ENCODE measurements at regions not wholly inside any gene's neighbourhood (a gene's known extent, or its start where the extent isn't known, plus 50 kb on each side); places are given as distances from the start of the nearest gene placed in this dataset.

DNA sequence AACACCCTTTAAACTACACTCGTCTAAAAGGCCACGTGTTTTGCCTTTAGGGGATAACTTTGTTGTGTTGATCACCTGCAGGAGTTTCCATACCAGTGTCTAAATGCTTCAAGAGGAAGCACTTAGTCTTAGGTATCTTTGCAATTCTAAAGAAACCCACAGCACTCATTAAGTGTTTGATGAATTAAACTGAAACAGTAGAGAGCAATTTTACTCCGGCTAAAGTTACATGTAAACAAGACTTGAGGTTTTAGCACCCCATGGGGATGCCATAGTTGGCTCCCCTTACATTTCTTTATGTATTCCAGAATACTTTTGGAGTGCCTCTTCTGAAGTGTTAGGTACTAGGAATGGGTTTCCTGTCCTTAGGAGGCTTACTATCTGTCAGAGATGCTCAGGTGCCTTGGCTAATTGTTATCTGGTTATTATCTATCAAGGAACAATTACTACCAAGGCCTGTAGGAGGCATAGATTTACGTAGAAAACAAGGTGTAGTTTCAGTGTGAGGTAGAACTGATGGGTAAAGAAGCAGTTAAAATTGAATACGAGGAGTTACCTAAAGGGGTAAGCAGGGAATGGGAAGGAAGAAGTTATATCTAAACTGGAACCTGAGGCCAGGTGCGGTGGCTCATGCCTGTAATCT is 176.8 kb upstream of the SAMSN1 start:
- DNase-seq (ENCODE audit: low read depth, low spot score), result no peak

DNA sequence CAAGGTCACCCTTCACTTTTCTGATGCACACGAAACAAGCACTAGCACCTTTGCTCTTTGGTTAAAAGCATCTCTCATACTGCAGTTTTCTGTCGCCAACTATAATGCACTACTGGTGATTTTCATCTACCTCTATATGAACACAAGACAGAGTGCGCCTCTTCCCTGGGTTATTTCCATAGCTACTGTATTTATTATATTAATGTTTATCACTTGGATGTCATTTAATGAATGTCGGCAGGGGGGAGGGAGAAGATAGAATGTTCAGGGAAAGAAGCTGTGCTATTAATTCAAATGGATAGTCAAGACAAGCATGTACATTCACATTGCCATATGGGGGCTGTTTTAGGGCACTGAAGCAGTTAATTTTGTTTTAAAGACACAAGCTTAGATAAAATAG is 174.1 kb upstream of the SAMSN1 start:
- no peak for DNase-seq (ENCODE audit: low read depth, low spot score)

DNA sequence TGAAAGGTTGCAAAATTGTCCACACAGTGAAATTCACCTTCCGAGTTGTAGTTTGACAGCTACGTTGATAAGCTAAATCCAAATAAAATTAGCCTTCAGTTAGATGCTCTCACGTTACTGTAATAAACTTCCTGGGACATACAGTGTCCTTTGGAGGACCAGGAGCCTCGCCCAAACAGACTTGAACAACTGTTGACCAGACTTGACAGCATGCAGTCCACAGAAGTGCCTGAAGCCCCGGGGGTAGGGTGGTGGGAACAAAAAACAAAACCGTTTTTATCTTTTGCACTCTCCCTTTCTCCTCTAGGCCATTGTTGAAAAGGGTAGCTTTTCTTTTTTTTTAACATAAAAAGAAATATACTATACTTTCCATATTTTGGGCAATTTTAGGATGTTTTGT is 172.8 kb upstream of the SAMSN1 start:
- DNase-seq (ENCODE audit: low read depth, low spot score), result no peak

DNA sequence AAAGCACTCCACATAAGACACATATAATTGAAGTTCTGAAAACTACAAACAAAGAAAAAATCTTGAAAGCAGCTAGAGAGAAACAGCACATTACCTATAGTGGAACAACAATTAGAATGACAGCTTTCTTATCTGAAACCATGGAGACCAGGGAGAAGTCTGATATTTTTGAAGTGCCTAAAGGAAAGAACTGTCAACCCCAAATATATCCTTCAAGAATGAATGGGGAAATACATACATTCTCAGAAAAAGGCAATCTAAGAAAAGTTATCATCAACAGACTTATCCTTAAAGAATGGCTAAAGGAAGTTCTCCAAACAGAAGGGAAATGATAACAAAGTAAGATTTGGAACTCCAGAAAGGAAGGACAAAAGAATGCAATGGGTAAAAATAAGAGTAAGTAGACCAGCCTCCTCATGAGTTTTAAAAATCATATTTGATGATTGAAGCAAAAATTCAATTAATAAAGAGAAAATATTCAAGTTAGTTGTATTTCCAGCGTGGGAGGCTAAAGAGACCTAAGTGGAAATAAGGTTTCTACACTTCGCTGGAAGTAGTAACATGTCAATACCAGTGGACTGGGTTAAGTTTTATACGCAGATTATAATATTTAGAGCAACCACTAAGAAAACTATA is 170.8 kb upstream of the SAMSN1 start:
- no peak for DNase-seq (ENCODE audit: low read depth, low spot score)

DNA sequence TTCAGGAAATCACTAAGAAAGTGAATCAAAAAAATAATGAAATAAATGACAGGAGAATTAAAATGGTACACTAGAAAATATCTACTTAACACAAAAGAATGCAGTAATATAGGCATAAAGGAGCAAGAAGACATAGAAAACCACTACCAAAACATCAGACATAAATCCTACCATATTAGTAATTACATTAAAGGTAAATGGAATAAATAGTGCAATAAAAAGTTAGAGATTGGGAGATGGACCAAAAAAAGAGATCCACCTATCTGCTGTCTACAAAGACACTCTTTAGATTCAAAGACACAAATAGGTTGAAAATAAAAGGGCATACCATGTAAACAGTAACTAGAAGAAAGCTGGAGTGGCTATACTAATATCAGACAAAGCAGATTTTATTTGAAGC is 167.0 kb upstream of the SAMSN1 start:
- no peak for DNase-seq (ENCODE audit: low read depth, low spot score)

DNA sequence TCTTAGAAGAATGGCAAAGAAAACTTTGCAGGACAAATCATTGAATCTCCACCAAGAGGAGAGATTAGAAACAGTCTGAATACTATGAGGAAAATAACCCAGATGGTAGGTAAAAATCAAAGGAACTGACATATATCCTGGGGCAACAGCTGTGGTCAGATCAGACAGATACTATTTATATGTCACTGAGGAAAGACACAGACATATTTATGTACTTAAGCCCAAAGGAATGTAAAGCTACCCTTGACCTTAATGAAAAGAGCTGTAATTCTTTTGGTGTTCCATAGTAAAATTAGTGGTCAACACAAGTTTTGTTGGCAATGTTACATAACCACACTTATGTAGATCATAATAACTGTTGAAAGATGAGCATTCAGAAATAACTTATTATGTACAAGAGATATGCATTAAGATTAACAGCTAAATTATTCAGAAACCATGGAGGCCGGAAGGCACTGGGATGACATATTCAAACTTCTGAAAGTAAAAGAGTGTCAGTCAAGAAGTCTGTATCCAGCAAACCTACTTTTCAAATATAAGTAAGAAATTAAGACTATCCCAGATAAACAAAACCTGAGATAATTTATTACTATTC is 166.1 kb upstream of the SAMSN1 start:
- DNase-seq (ENCODE audit: low read depth, low spot score), result no peak

DNA sequence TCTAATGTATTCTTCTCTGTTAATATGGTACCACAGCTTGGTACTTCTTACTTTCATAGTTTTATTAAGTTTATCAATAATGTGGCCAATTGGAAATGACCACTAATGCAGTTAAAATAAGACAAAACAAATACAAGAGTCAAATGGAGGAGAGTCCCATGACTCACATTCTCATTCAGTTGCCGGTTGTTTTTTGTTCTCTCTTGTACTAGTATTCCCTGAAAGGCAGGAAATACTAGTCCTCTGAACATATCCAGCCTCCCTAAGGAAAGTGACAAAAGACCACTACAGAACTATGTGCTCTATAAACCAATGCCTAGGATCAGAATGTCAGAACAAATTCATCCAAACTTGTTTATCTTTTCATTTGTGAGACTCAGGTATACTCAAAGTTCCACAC is 165.2 kb upstream of the SAMSN1 start:
- DNase-seq (ENCODE audit: low read depth, low spot score), result no peak

DNA sequence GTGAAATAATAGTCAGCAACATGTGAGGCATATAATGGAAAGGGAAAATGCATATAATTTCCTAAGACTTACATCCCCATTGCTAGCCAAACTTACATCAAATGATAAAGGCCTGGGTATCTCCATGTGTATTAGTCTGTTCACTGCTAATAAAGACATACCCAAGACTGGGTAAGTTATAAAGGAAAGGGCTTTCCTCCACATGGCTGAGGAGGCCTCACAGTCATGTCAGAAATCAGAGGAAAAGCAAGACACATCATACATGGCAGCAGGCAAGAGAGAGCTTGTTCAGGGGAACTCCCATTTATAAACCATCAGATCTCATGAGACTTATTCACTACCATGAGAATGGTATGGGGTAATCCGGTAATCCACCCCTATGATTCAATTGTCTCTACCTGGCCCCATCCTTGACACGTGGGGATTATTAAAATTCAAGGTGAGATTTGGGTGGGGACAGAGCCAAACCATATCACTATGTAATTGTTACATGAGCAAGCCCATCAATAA is 161.5 kb upstream of the SAMSN1 start:
- no peak for DNase-seq (ENCODE audit: low read depth, low spot score)

DNA sequence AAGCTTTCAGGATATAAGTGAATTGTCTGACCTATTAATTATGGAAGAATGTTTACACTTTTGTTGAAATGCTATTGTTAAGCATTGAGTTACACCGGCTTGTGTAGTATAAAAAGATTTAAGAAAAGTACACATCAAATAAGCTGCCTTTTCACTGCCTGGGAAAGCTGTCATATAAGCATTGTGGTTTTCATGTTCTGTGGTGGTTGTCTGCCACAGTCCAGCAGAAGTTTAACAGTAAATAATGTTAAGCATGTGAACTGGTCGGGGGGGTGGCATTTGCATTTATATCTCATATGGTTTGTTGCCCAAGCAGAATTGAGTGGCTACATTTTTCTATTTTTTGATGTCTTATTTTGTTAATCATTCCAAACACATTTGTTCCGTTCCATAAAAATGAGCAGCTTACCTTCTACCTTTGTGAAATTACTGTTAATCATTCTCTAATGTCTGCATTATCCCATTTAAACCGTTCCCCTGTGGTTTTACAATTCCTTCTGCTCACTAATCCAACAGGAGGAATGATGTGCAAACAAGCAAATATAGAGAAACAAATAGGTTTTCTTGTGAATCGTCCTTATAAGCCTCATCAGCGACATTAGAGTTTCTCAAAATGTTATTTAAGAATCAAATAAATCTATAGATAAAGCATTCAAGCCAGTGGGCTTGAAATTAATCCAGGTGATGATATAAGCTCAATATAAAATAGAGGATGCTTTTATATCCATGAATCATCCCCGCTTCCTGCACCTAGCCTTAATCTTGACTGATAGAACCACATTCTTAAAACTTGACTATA is 160.8 kb upstream of the SAMSN1 start:
- no peak for DNase-seq (ENCODE audit: low read depth, low spot score)

DNA sequence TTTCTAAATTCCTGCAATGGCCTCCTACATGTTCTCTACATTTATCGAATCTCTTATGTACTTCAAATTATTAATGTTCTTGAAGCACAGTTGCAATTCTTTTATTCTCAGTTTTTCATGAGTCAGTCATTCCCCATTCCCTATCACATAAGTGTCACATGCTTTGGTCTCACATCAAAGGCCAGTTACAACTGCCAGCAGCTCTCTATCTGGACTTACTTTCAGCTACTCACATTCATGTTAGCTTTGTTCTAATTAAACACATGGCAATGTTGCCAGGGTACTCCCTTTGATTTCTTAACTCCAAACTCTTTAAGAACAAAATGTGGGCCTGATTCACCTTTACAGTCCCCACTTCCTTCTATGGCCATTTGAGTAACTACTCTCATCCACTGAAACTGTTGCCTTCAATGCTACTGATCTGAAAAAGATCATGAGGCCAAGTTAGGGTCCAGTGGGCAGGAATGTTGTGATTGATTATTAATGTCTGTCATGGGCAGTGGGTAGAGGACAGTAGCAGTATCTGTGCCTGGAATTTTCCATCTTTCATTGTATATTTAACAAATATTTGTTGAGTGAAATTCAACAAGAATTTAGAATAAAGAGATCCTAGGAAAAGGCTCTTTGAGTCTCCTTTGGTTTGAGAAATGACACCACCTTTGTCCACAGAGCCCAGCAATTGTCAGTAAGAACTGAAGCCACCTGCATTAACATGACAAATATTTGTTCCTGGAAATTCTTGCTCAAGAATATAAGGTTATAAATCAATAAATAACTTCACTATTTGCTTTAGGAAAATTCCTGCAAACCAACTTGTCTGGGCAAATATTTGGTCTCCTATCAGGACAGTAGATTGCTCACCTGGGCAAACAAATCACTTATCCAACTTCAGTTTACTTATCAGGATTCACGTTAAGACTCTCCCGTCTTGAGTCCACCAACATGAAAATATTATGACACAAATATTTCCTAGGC is 153.6 kb upstream of the SAMSN1 start:
- DNase-seq (ENCODE audit: low read depth, low spot score), result no peak

DNA sequence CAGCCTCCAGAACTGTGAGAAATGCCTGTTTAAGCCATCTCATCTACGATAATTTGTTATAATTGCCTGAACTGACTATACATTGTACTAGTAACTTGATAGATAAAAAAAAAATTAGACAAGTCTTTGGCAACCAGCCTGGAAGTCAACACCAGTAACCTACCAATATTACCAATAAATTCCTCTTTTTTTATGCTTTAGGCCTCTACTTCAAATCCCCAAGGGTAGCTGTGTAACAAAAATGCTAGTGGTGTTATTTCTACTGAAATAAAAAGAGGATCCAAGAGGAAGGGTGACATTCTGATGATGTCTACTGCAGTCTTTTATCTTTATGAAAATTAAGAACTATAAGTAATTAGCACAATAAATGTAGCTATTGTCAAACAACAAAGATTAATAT is 151.7 kb upstream of the SAMSN1 start:
- DNase-seq (ENCODE audit: low read depth, low spot score), result no peak

DNA sequence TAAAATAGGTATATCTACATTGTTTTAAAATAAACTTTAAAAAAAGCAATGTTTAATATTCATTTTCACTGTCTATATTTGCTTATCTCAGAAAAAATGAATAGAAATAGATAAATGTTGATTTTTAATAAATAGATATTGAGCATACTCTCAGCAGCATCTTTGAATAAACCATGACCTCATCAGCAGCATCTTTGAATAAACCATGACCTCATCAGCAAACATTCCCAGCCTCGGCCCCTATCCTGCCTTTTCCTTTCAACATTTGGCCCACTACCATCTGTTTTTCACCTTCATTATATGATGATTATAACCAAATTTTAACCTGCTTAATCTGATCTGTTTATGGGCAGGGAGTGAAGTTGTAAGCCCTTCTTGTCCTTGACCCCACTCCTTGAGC is 148.7 kb upstream of the SAMSN1 start:
- no peak for DNase-seq (ENCODE audit: low read depth, low spot score)

DNA sequence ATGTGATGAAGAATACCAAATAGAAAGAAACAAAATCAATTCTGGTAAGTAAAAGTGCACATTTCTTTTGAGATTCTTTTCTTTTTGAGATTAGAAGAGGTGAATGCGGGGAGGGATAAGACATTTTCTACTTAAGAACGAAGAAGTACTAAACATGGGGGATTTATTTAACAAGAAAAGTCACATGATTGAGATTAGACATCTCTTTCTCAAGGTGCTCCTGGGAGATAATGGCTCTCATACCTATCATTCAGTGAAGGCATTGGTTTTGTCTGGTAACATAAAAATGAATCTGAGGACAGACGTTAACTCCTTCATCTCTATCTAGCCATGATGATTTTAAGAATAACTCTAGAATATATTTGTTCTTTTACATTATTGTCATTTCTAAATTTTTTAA is 147.9 kb upstream of the SAMSN1 start:
- no peak for DNase-seq (ENCODE audit: low read depth, low spot score)

DNA sequence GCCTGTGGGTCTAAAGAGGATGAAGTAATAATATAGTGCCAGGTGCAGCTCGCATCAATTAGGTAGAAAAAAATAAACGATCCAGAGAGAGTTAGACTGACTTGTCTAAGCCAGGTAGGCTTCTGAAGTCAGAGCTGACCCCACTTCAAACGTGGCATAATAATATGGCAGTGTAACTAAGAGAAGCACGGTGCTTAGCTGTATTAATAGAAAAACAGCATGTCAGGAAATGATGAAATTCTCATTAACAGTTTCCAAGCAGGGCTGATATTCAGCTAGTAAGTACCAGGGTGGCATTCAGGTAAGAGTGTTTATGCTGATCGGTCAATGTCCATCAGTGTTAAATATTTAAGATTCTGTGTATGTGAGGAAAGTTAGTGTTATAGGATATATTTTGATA is 145.8 kb upstream of the SAMSN1 start:
- DNase-seq (ENCODE audit: low read depth, low spot score), result no peak

DNA sequence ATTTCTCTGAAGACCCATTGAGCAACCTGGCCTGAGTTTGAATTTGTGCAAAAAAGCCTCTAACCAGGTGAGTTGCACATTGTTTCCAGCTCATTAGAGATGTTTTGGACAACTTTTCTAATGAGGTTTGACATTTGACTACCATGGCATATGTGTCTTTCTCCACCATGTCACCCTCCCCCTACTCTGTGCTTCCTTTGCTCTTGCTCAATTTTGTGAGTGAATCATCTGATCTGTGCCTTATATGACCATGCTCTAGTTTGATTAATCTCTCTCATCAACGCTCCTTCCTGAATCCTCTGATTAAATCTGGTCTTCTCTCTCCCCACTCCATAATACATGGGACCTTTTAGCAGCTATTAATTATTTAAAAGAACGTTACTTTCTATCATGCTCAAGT is 144.8 kb upstream of the SAMSN1 start:
- no peak for DNase-seq (ENCODE audit: low read depth, low spot score)

DNA sequence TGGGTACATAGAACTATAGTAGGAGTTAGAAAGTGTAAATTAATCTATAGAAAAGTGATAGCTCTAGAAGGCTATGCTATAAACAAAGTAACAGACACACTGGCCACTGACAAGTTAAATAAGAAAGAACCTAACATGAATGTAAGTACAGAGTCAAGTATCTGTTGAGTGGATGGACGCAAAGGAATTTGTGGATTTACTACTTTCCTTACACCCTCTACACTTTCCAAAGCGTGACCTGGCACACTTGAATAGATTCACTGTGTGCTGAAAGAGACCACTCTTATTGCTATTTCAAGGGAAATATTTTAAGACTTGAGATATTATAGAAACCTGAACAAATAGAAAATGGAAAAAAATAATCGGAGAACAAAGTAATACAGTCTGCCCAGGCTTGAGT is 142.8 kb upstream of the SAMSN1 start:
- no peak for DNase-seq (ENCODE audit: low read depth, low spot score)

DNA sequence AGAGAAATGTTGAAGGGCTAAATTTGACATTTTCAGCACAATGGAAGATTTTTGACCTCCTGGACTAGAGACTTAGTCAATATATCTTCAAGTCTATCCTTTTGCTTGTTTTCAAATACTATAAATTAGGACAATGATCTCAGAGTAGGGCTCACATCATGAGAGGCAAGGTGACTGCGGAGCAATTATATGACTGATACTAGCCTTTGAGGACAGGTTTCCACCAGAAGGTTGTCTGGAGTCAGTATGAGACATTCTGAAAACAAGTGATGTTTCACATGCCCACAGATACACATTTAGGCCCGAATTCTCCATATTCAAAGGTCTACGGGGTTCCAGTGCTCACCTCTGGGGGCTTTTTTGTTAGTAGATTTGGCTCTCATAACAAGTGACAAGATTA is 142.3 kb upstream of the SAMSN1 start:
- DNase-seq (ENCODE audit: low read depth, low spot score), result no peak

DNA sequence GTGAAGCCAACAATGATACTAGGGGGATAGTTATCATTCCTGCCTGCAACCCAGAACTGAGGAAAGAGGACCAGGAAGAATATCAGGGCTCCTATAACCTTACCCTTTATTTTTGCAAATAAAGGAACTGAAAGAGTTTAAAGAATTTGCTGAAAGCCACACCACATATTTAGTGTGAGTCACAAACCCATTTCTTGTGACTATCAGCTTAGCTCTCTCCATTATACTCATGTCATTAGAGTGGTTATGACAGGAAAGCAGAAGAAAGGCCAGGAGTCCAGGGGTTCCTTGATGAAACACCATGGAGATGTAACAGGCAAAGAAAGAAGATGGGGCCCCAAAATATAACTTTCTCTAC is 141.1 kb upstream of the SAMSN1 start:
- no peak for DNase-seq (ENCODE audit: low read depth, low spot score)

DNA sequence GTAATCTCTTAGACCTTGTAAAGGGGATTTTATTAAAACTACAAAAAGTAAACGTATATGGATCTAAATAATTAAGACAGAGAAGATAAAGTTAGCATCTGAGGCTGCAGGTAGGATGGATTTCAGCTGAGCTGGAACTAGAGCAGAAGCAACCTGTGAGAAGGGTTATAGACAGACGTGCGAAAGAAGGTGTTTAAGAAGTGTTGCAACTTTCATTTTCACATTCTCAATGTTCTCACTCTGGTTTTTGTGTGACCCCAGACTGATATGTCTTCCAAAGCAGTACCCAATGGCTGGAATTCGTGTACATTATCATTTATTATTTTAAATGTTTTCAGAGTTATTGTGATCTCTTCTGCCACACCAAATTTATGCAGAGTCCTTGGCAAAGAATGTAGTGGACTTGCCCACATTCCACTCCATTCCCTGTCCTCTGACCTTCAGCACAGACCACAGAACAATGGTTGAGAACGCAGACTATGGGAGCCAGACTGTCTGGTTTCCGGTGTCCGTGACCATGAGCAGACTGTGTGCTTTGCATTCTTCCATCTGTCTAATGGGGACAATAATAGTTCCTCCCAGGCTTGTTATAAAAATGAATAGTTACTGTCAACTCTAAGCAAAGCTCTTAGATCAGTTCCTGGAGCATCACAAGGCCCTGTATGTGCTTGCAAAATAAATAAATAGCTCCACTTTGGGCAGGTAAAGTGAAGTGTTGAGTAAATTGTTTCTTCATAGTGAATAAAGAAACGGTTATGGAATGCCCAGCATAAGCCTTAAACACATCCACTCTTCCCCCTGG is 140.6 kb upstream of the SAMSN1 start:
- no peak for DNase-seq (ENCODE audit: low read depth, low spot score)

DNA sequence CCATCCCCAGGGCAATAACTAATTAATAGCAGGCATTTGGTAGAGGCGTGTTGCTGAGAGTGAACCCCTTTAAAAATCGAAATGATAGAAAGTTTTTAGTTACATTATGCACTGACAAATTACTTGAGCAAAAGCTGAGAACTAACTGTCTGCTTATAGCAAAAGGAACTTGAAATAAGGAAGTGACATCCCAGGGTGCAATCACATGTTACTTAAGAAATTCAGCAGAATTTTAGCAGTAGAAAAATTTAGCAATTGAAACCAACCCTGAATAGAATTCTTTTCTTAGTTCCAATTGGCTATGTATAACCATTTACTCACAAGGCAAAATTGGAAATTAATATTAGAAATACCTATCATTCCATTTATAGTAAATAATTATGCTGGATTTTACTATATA is 139.5 kb upstream of the SAMSN1 start:
- DNase-seq (ENCODE audit: low read depth, low spot score), result no peak

DNA sequence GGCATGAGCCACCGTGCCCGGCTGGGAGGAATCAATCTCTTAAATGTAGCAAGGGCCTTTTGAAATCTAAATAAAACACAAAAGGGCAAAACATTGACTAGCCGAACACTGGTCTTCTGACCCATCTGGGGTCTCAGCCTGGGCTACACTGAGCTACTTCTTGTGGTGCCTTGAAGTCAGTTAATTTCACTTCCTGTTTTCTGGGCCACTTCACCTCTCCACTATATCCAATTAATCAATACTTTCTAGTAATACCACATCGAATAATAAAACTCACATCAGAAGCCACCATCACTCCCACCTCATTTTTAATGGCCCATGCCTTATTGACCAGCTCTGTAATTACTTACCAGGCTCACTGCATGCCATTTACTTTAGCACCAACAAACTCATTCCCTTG is 138.0 kb upstream of the SAMSN1 start:
- no peak for DNase-seq (ENCODE audit: low read depth, low spot score)

Measured in ELF-1 (cell line).